KG1 (cell line): ENCODE measurements at regions not wholly inside any gene's neighbourhood (a gene's known extent, or its start where the extent isn't known, plus 50 kb on each side); places are given as distances from the start of the nearest gene placed in this dataset.
A peak's percentile ranks its signal among the peaks of the same experiment; 100 is the strongest.
"Not testable (repeated sequence)": the region's sequence is repeated elsewhere in the genome, so short reads cannot be mapped to it uniquely, and the experiment has no call there.

Source experiments
- DNase-seq: peaks from one replicate; lab custom pipeline; 2025; lab: John Stamatoyannopoulos, UW

DNA sequence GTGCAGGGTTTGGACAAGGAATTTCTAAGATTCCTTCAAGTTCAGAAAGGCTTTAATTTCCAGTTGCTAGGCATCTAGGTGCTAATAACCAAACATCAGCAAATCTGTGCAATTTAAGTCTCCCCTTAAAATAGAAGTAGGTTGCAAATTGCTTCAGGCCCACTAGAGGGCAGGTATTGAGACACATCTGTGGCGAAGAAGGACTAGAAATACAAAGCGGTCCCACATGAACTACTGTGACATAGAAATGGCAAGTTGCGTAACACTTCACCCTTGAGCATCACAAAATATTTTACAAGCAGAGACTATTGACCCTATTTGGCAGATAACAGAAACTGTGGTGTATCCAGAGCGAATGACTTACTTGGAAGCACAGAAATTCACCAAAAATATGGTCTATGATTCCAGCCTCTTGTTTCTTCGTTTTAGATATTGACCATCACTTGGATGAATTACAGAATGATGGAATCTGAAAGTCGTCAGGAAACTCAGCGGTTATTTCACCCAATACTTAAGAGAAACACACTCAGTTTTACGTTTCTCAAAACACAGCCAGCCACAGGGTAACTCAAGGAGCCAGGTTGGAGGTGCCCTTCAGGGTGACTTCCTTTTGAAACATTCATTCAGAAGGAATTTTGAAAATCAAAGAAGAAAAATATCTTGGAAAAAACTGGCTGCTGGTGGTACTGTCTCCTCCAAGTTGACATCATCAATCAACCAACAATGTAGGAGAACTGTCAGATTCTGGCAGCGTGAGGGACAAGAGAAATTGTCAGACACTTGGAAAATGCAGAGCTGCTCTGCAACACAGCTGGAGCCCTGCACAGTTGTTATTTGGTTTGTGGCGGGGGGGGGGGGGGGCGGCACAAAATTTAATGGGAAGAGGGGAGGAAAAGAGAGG, 256.3 kb upstream of the MINDY3 start:
- peak; percentile 0 for DNase-seq

DNA sequence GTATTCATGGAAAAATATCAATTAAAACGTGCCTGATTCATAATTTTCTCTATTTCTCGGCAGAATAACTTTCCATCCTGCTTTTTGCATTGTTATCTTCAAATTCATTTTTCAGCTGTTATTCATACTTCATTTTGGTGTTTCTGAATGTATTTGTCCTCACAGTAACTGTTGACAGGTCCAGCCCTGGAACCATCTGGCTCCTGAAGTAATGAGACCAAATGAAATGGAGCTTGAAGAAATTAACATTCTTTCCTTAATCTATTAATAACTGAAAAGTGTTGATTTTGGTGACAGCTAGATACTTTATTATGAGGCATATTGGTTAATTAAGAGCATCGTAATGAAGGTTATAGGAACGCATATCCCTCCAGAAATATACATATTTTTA, 257.0 kb upstream of the MINDY3 start:
- DNase-seq: no peak

DNA sequence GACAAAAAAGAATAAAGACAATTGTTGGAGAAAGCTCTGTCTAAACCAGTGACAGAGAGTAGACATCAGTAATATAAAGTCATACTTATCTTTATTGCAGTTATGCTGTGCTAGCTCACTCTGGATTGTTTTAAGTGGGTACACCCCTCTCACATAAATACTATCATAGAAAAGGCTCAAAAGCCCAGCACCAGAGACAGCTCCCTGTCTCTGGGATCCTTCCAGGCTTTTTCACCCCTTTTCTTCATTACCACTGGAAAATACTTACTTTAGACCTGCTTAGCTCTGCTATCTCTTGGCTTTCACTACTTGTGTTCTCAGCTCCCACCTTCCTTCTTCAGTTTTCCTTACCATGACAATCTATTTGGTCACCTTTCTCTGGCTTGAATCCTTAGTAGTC, 259.1 kb upstream of the MINDY3 start:
- no peak for DNase-seq

DNA sequence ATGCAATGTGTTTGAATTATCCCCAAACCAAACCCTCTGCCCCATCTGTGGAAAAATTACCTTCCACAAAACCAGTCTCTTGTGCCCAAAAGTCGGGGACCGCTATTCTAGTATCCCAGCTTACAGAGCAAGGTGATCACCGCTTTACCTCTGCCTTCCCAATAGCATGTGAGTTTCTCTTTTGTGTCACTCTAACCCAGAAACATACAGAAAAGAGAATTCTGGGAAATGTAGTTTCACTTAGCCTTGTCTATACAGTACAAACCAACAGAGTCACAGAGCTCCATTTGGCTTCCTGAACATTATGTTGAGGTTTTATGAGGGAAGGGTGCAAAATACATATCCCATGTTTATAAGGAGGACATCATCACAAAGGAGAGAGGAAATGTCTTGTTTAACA, 260.3 kb upstream of the MINDY3 start:
- DNase-seq: no peak

DNA sequence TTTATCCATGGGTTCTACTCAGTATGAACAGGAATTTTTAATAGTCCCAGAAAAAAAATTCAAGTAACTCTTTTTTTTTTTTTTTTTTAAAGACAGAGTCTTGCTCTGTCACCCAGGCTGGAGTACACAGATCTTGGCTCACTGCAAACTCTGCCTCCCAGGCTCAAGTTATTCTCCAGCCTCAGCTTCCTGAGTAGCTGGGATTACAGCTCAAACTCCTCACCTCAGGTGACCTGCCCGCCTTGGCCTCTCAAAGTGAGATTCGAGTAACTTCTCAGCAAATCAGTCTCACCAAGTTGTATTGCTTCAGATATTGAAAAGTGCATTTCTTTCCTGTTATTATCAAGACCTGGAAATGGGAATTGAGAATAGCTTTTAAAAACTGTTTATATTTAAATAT, 281.2 kb upstream of the MINDY3 start:
- no peak for DNase-seq

DNA sequence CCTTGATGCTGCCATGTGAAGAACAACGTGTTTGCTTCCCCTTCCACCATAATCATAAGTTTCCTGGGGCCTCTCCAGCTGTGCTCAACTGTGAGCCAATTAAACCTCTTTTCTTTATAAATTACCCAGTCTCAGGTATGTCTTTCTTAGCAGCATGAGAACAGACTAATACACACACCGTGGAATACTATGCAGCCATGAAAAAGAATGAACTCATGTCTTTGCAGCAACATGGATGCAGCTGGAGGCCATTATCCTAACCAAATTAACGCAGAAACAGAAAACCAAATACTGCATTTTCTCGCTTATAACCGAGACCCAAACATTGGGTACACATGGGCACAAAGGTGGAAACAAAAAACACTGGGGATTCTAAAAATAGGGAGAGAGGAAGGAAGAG, 286.7 kb upstream of the MINDY3 start:
- DNase-seq: no peak

DNA sequence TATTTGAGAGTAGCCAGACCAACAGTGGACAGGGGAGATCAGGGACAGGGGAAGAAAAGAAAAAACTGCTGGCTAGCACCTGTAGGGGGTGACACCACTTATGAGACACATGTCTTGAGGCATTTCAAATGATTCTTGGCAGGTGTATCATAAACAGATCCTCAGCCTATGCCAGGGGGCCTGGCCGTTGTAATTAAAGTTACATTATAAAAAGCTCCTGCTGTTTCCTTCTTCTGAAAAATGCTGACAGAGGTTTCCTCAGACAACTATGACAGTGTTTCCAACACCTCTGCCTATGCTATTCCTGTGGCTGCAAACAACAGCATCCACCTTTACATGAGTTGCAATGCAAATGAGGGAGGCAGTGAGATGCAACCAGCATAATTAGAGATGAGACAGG, 281.0 kb upstream of the PTER start:
- DNase-seq: no peak

DNA sequence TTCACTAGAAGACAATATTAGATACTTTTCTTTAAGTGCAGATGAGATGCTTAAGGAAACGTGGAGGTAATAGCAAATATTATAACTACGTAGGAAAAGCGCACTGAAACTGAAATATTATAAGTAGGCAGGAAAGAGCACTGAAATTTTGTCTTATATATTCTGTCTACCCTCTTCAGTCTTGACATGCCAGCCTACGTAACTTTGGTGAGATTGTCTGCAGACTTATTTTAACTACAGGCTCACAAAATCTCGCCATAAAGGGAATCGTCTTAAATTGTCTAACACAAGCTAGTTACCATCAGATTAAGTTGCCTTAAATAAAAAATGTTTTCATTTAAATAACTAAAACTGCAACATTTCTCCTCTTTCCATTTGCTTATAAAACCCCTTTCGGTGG, 280.1 kb upstream of the PTER start:
- no peak for DNase-seq

DNA sequence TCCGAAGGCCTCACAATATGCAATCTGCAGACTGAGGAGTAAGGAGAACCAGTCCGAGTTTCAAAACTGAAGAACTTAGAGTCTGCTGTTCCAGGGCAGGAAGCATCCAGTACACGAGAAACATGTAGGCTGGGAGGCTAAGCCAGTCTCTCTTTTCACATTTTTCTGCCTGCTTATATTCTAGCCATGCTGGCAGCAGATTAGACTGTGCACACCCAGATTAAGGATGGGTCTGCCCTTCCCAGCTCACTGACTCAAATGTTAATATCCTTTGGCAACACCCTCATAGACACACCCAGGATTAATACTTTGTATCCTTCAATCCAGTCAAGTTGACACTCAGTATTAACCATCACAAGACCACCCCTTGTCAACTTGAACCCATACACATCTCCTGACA, 271.7 kb upstream of the PTER start:
- not testable (repeated sequence) for DNase-seq

DNA sequence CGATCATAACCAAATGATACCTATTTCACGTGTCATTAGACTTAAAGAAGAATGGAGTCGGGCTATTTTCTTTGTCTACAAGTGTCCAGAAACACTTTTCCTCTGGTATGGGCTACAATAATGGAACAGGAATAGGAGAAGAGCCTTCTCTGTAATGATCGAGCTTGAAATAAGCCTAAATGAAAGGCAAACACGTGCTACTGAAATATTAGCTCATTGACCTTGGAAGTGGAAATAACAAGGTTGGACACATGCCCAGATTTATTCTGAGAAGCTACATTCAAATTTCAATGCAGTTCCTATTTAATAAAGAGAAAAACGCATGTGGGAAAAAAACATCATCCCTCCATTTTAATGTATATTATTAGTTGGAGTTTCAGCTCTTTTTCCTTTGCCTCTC, 254.7 kb upstream of the PTER start:
- no peak for DNase-seq

DNA sequence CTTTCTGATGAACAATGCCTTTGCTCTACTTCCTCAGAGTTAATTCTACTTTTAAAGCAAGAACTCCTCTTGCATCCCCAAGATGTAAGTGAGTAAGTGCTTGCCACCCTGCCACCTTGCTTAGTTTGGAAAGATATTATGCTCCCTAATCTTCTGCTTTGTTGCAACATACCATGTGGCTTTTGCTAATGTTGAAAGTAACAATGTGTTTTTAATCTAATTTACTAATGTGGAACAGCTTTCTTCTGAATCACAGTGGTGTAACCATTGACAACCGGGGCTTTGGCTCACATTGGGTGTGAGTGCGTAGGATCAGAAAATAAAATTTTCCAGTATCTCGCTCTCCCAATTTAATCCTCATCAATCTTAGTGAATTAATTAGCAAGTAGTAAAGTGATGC, 254.1 kb upstream of the PTER start:
- DNase-seq: no peak

DNA sequence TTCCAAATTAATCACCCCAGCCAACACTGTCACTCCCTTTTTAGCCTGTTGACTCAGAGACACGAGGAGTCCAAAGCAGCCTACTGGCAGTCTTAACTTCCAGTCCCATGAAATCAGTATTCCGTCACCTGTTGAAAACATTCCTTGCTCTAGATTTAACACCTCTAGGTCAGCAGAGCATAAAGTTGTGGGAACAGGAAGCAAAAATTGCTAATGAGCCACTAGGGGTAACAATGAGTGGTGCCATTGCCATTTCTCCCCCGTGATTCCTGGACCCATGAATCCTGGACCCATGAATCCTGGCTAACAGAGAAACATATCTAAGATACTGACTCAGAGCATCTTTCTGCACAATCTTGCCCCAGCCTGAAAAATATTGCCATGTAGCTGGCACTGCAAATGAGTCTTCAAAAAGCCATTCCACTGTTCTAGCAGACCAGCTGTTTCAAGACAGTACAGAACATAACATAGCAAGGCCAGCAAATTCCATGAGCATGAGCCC, 252.7 kb upstream of the PTER start:
- DNase-seq: no peak

DNA sequence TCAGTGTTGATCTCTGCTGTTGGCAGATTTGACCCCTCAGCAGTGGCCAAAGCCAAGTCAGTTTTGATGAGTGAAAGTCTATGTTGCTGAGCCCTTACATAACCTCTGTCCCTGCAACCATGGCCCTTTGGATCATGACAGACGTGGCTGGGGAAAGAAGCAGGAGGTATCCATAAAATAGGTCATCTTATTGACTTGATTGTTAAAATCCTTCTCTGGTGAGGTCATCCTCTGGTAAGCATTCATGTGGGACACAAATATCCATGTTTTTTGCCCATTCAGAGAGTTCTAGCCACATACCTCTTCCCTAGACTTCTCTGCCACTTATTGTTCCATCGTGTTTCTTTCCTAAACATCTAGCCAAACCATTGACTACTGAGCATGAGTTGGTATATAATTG, 251.9 kb upstream of the PTER start:
- DNase-seq: no peak

DNA sequence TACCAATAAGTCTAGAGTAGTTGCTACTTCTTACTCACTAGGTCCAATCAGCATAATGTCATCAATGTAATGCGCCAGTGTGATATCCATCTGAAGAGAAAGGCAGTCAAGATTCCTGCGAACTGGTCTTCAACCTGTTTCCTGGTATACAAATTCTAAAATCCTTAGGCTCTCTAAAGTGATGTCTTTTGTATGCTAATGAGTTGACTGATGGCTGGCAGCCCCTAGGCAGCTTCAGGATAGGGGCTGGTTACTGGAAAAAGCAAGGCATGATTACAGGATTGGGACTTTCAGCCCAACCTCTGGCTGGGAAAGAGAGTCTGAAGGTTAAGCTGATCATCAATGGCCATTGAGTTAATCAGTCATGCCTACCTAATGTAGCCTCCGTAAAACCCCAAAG, 250.2 kb upstream of the PTER start:
- DNase-seq: no peak

DNA sequence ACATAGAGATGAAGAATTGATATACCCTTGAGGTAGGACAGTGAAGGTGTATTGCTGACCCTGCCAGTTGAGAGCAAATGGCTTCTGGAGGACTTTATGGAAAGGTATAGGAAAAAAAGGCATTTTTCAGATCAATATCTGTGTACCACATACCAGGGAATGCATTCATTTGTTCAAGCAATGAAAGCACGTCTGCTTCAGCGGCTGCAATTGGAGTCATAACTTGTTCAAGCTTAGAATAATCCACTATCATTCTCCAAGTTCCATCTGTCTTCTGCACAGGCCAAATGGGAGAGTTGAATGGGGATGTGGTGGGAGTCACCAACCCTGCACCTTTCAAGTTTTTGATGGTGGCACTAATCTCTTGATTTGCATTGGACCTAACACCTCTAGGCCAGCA, 249.6 kb upstream of the PTER start:
- DNase-seq: no peak

DNA sequence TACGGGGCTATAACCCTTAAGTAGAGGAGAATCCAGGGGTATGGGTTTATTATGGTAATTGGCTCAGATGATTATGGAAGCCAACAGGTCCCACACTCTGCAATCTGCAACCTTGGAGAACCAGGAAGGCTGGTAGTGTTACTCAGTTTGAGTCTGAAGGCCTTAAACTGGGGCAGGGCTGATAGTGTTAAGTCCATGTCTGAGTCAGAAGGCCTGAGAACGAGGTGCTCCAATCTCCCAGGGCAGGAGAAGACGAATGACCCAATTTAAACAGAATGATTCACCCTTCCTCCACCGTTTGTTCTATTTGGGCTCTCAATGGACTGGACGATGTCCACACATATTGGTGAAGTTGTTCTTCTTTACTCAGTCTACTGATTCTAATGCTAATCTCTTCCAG, 244.5 kb upstream of the PTER start:
- no peak for DNase-seq

DNA sequence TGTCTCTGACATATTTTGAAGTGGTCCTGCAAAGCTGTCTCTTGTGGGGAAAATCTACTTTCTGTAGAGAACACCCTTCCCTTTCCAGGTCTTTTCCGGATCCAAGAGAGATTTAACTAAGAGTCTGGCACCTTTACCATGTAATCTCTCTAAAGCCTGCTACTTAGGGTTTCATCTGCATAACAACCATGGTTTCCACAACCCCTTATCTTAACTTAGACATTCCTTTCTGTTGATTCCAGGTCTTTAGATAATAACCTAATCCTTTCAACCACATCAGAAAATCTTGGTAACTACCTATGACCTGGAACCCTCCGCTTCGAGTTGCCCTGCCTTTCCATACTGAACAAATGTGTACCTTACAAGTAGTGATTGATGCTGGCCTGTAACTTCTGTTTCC, 243.6 kb upstream of the PTER start:
- no peak for DNase-seq

DNA sequence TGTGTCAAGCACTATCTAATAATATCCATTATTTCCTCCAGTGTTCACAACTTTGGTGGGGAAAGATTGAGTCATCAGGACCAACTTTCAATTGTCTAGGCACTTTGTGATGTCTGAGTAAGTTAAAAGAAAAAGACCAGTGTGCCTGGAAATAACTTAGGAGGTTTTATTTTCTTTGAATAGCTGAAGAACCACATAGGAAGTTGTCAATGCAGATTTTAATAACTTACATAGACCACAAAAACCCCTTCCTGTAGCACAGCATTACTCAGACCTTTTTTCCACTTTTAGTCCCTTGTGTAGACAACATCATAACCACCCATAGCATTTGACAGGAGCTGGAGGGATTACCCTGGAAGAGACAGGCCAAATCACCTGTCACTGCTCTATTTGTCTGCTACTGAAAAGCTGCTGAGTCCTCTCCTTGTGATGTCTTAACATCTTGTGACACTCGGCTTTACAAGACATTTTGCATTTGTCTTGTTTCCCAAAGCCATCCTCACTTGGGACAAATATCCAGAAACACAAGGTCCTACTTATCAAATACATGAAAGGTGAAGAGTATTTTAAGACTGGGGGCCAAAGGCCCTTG, 241.5 kb upstream of the PTER start:
- no peak for DNase-seq

DNA sequence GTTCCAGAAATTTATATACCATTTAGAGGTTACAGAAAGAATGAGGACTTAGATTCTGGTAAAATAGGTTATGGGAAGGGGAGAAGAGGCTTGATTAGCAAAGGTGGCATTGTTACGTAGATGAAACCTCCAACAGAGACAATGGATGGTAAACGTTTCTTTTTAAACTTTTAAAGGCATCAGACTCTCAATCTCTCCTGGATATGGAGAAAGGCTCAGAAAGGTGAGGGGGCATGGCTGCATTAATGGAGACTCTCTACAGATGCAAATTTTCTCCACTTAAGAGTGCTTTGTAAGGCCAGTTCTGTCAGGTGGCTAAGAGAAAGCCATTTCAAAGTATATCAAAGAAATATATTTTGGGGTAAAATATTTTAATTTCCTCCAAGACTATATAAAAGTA, 240.9 kb upstream of the PTER start:
- DNase-seq: no peak

DNA sequence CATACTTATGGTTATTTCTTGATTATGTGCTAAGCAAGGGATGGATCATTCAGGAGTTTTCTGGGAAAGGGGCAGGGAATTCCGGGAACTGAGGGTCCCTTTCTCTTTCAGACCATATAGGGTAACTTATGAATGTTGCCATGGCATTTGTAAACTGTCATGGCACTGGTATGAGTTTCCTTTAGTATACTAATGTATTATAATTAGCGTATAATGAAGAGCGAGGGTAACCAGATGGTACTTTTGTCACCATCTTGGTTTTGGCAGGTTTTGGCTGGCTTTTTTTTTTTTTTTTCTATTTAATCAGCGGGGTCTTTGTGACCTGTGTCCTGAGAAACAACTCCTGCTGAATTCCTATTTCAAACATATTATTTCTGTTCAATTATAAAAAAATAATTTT, 237.6 kb upstream of the PTER start:
- DNase-seq: no peak

DNA sequence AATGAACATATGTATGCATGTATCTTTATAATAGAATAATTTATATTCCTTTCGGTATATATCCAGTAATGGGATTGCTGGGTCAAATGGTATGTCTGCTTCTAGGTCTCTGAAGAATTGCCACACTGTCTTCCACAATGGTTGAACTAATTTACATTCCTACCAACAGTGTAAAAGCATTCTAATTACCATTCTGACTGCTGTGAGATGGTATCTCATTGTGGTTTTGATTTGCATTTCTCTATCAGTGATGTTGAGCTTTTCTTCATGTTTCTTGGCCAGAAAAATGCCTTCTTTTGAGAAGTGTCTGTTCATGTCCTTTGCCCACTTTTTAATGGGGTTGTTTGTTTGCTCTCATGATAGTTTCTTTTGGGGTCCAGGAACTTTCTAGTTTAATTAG, 213.2 kb upstream of the PTER start:
- not testable (repeated sequence) for DNase-seq

DNA sequence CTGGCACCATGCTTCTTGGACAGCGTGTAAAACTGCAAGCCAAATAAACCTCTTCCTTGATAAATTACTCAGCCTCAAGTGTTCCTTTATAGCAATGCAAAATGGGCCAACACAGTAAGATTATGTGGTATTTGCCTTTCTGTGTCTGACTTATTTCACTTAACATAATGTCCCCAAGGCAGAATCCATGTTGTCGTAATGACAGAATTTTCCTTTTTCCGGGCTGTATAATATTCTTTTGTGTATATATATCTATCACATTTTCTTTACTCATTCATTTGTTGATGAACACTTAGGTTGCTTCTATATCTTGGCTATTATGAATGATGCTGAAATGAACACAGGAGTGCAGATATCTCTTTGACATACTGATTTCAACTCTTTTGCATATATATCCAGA, 209.1 kb upstream of the PTER start:
- DNase-seq: no peak

DNA sequence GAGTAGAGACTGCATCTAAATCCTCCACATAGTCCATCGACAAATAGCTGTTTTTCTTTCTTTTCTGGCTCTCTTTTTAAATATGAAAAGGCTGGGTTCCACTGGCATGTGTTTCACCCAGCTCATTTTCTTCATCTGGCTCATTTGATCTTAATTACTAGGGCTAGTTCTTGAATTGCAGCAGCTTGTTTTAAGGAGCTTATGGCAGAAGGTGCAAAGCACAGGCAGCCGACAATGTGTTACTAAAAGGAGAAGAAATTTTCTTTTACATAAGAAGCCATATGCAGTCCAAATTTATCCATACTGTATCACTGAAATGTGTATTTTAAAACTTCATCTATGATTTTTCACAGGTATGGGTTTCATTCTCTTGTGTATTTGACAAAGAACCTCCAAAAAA, 205.6 kb upstream of the PTER start:
- DNase-seq: no peak
